KMS-11 (cell line): ENCODE measurements at regions not wholly inside any gene's neighbourhood (a gene's known extent, or its start where the extent isn't known, plus 50 kb on each side); places are given as distances from the start of the nearest gene placed in this dataset.

ENCODE experiments used
- H2AFZ ChIP-seq: fragments of 200-600 bp; sonication (generic); 2 replicates; pipeline ENCODE4 v1.6.1; 2016; ENCODE audit warnings: antibody characterized with exemption, mixed run types, low read depth
- H3K27ac ChIP-seq: fragments of 200-600 bp; sonication (generic); 2 replicates; pipeline ENCODE4 v1.6.1; 2016; ENCODE audit warnings: mild to moderate bottlenecking, mixed run types
- H3K27me3 ChIP-seq: fragments of 200-600 bp; sonication (generic); 2 replicates; pipeline ENCODE4 v1.6.1; 2017; ENCODE audit warnings: mild to moderate bottlenecking, low read depth, mixed run types, moderate library complexity; ENCODE audit not compliant: insufficient read depth
- H3K36me3 ChIP-seq: fragments of 200-600 bp; sonication (generic); 2 replicates; pipeline ENCODE4 v1.6.1; 2017; ENCODE audit warnings: mild to moderate bottlenecking, mixed run types; ENCODE audit not compliant: insufficient read depth
- H3K4me1 ChIP-seq: fragments of 200-600 bp; sonication (generic); 2 replicates; pipeline ENCODE4 v1.6.1; 2016; ENCODE audit warnings: mild to moderate bottlenecking, low read depth, mixed run types; ENCODE audit not compliant: poor library complexity, severe bottlenecking
- H3K4me2 ChIP-seq: fragments of 200-600 bp; sonication (generic); 2 replicates; pipeline ENCODE4 v1.7.0; 2016; ENCODE audit warnings: mild to moderate bottlenecking, mixed run types
- H3K4me3 ChIP-seq: fragments of 200-600 bp; sonication (generic); IDR thresholded peaks from 2 replicates; pipeline ENCODE4 v1.6.1; 2017; ENCODE audit warnings: low read depth, low read length, mixed read lengths; ENCODE audit not compliant: insufficient read depth
- H3K79me2 ChIP-seq: fragments of 200-600 bp; sonication (generic); 2 replicates; pipeline ENCODE4 v1.6.1; 2016; ENCODE audit warnings: low read depth, mixed run types; ENCODE audit not compliant: insufficient read depth
- H3K9ac ChIP-seq: fragments of 200-600 bp; sonication (generic); 2 replicates; pipeline ENCODE4 v1.6.1; 2016; ENCODE audit warnings: mild to moderate bottlenecking, mixed run types
- H4K20me1 ChIP-seq: fragments of 200-600 bp; sonication (generic); 2 replicates; pipeline ENCODE4 v1.6.1; 2016; ENCODE audit warnings: mild to moderate bottlenecking, mixed run types; ENCODE audit not compliant: insufficient read depth
- CTCF ChIP-seq: fragments of 200-600 bp; sonication (generic); conservative IDR thresholded peaks from 2 replicates; pipeline ENCODE4 v1.6.1; 2017; ENCODE audit warnings: low read depth, mild to moderate bottlenecking, antibody characterized with exemption, low read length, moderate library complexity, mixed read lengths

DNA sequence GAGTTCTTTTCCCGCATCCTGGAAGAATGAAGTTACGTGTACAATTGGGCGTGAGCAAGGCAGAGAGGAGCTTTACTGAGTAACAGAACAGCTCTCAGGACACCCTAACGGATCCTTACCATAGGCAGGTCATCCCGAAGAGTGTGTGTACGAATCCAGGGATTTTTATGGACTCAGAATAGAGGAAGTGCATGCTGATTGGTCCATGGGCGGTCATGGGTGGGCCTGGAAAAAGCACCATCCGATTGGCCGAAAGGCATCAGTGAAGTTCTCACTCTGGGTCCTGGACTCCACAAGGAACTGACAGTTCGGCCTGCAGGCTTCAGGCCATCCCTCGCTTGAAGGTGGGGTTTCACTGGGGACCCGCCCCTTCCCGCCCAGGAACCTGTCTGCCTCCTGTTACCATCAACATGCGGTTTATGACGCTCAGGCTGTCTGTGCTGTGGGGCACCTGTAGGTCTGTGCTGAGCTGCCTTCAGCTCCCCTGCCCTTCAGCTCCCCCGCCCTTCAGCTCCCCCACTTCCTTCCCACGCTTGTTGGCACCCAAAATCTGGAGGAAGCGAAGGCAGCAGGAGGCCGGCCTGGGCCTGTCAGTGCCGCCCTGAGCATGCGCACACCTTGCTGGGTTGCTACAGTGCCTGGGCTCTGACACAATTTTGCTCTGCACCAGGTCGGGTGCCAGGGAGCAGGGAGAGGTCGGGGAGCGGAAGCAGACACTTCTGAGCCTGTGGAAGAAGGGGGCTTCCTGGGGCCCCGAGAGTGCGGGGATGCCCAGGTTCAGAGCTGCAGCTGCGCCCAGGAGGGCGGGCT, 57.9 kb upstream of the MANEA start:
- H3K36me3 ChIP-seq: no peaks in the 10 kb centered on the region
- H3K9ac ChIP-seq: no peak overlapping the region
- no peaks in the 10 kb centered on the region for H3K4me1 ChIP-seq
- H2AFZ ChIP-seq: no peak overlapping the region
- H3K4me3 ChIP-seq: no peak overlapping the region
- no peak for TF ChIP-seq CTCF
- H3K4me2 ChIP-seq: no peak overlapping the region
- no peaks in the 10 kb centered on the region for H3K27me3 ChIP-seq
- no peaks in the 10 kb centered on the region for H3K79me2 ChIP-seq
- H4K20me1 ChIP-seq: no peaks in the 10 kb centered on the region
- H3K27ac ChIP-seq: no peak overlapping the region

GRCh38 chr6:95521181-95521580, 56.2 kb upstream of the MANEA start:
- Histone ChIP-seq H3K79me2 (no peaks in the 10 kb centered on the region), H3K4me3 (no peak overlapping the region), H3K27ac (no peak overlapping the region), H3K27me3 (no peaks in the 10 kb centered on the region), H4K20me1 (no peaks in the 10 kb centered on the region), H3K4me1 (no peaks in the 10 kb centered on the region), H3K36me3 (no peaks in the 10 kb centered on the region), H2AFZ (no peak overlapping the region), H3K9ac (no peak overlapping the region), H3K4me2 (no peak overlapping the region)
- no peak for TF ChIP-seq CTCF
